ENCODE measurements at regions not wholly inside any gene's neighbourhood (a gene's known extent, or its start where the extent isn't known, plus 50 kb on each side); places are given as distances from the start of the nearest gene placed in this dataset.
"Not testable (repeated sequence)": the region's sequence is repeated elsewhere in the genome, so short reads cannot be mapped to it uniquely, and the experiment has no call there.

GRCh38 chr9:108441251-108441650 lies 414.5 kb downstream of the ACTL7B start:
- no peak for DNase-seq

- no peak for DNase-seq
Observed at GRCh38 chr9:108439947-108440346, 415.8 kb downstream of the ACTL7B start.

DNA sequence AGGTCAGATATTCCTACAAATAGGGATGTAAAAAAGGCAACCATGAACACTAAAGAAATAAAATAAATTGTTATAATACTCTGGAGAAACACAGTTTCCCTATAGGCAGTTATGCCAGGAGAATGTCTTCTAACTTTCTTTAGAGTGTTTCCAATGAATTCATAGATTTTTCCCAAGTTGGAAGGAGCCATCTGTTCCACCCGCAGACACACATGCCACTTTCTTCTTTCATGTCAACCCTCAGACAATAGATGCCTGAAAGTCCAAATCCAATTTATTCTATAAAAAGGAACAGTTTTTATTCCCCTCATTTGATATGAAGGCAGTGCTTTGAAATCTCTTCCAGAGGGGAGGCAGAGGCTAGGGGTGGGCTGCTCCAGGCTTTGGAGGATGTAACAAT lies 418.1 kb downstream of the ACTL7B start:
- DNase-seq: no peak

- no peak for DNase-seq
Observed at GRCh38 chr9:108436448-108436847, 419.3 kb downstream of the ACTL7B start.

GRCh38 chr9:108434502-108434901 lies 421.3 kb downstream of the ACTL7B start:
- DNase-seq: no peak

DNA sequence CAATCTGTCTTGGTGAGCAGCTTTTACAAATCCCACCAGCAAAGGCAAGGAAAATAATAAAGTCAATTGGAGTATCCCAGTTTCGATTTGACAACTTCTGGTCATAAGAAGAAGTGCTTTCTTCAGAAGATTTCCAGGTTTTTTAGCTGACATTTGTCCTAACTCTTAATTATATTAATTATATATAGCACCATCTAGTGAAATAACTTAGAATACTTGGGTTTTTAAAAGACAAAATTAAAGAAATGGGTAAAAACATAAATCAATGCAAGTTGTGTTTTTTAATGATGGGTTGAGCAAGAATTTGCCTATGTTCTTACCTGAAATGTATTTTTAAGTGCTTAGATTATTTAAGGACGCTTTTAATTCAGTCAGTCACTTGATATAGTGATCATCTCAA lies 421.8 kb downstream of the ACTL7B start:
- DNase-seq: no peak

DNA sequence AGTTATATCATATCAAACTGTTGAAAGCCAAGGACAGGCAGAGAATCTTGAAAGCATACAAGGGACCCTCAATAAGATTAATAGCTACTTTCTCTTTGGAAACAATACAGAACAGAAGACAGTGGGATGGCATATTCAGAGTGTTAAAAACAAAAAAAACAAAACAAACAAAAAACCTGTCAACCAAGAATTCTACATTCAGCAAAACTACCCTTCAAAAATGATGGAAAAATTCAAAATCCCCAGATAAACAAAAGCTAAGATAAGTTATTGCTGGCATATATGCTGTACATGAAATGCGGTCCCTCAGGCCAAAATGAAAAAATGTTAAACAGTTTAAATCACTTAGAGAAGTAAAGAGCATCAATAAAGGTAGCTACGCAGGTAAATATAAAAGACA lies 425.1 kb downstream of the ACTL7B start:
- DNase-seq: no peak

DNA sequence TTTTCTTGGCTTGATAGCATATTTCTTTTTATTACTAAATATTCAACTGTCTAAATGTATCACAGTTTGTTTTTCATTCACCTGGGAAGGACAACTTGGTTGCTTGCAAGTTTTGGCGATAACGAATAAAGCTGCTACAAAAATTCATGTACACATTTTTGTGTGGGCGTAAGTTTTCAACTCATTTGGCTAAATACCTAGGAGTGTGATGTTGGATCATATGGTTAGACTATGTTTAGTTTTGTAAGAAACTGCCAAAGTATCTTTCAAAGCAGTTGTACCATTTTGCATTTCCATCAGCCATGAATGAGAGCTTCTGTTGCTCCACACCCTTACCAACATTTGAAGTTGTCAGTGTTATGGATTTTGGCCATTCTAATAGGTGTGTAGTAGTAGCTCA lies 428.0 kb downstream of the ACTL7B start:
- DNase-seq: no peak

- not testable (repeated sequence) for DNase-seq
Observed at GRCh38 chr9:108426421-108426940, 429.3 kb downstream of the ACTL7B start.

- no peak for DNase-seq
Observed at GRCh38 chr9:108423433-108423832, 432.4 kb downstream of the ACTL7B start.

GRCh38 chr9:108419379-108419778 lies 436.4 kb downstream of the ACTL7B start:
- no peak for DNase-seq

GRCh38 chr9:108417726-108418125 lies 438.1 kb downstream of the ACTL7B start:
- no peak for DNase-seq

DNA sequence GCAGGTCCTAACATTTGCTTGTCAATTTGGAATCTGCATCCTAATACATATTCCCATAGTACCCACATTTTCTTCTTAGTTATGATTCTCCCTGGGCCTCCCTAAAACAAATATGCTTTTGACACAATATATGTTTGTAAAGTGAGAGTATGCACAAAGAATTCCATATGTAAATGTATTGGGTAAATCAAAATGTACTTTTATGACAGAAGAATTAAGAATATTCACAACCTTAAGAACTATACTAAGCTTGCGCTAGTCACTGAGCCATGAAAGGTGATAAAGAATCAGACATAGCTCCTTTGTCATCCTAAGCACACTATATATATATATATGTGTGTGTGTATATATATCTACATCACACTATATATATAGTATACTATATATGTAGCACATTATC lies 438.5 kb downstream of the ACTL7B start:
- no peak for DNase-seq

DNA sequence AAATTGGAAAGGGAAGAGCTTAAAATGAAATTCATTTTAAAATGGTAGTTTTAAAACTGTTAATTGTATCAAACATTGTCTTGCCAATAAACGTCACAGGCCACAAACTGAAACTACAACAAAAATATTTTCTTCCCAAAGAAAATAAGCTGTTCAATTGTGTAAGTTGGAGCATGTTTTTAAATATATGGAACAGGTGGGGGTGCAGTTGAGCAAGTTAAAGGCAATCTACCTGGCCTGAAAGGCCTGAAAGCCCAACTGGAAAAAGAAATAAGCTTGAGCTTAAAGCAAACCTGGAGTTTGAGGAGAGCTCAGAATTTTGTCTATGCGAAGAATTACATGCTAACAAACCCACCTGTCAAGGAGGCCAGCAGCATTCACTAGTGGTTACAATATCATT lies 439.5 kb downstream of the ACTL7B start:
- no peak for DNase-seq

DNA sequence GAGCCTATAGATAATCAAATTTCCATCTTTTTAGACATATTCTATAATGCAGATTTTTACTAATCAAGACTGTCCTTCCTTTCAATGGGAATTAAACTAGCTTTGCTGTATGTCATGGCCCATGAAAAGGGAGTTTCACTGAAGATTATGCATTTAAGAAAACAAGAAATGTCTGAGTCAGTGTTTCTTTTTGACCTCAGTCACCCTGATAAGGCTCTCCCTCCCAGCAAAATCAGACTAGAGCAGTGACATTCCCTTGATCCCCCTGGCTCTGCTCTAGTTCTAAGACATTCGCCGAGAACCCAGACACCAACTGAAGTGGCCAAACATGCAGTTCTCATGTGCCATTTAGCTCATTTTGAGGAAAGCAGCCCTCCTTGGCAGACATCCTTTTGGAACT lies 442.0 kb downstream of the ACTL7B start:
- DNase-seq: no peak

DNA sequence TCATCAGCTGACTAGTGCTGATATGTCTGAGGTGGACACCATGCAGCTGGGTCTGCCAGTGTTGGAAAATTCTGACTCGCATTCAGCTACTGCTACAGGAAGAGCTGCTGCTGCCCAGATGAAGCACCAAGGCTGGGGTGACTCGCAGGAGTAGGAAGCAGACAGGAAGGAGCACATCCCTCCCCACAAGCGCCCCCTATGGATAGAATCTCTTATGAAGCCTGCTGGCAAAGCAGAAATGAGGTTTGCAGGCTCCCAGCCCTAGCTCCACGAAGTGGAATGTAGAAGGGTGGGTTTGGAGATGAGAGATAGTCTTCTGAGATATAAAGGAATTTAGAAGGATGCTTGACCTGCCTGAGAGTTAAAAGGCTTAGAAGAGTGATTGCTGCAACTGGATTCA lies 443.0 kb downstream of the ACTL7B start:
- no peak for DNase-seq

GRCh38 chr9:108411632-108412031 lies 444.2 kb downstream of the ACTL7B start:
- DNase-seq: no peak

DNA sequence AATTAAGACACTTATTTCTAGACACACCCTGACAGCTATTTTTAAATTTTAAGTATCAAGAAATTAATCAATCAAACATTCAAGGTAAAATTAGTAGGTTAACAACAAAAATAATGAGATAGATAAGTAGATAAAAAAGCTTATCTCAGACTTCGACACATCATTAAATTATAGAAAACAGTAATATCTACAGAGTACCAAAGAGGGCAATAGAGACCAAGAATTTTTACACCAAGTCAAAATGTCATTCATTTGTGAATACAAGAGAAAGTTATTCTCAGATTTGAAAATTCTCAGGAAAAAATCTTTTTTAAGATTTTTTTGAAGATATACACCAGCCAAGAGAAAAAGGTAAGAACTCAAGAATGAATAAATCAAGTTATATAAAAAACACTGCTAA lies 445.6 kb downstream of the ACTL7B start:
- peak; percentile 22 for DNase-seq

- DNase-seq: no peak
Observed at GRCh38 chr9:108400297-108400696, 455.5 kb downstream of the ACTL7B start.

DNA sequence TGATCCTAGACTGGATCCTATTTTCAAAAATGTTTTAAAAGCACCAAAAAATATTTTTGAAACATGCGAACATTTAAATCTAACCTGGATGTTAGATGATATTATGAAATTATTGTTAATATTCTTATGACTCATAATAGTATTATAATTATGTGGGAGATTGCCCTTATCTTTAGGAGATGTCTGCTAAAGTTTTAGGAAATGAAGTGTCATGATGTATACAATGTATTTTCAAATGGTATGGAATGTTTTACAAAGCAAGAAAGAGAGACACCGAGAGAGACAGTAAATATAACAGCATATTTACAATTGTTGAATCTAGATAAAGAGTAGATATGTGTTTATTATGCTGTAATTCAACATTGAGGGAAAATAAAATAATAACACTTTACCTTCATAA lies 455.9 kb downstream of the ACTL7B start:
- no peak for DNase-seq

DNA sequence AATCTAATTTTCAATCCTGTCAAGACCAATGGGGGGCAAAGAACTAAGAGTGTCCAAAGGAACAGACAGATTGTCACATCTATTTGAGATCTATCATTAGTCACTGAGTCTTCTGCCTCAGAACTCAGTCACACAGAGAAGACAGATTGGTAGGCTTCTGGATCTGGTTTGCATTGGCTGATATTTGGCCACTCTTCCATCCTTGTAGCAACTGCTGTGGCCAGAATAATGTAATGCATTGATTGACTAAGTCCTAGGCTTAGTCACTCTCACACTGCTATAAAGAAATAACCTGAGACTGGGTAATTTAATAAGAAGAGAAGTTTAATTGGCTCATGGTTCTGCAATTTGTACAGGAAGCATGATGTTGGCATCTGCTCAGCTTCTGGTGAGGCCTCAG lies 458.5 kb downstream of the ACTL7B start:
- DNase-seq: no peak

DNA sequence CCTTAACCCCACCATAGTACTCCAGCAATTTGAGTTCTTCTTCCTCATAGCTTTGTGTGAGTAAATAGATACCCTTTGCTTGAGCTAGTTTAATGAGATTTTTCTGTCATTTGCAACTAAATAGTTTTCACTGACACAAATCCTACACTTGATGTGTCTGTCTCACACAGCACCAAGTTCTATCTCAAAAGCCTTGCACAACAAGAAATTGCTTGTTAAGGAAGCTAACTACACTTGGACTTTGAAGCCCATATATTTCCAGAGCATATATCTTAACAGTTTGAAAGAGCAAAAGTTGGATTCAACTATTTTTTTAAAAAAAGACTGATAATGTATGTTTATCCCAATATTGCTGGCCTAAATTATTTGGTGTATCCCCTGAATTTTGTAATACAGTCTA lies 459.2 kb downstream of the ACTL7B start:
- DNase-seq: no peak

DNA sequence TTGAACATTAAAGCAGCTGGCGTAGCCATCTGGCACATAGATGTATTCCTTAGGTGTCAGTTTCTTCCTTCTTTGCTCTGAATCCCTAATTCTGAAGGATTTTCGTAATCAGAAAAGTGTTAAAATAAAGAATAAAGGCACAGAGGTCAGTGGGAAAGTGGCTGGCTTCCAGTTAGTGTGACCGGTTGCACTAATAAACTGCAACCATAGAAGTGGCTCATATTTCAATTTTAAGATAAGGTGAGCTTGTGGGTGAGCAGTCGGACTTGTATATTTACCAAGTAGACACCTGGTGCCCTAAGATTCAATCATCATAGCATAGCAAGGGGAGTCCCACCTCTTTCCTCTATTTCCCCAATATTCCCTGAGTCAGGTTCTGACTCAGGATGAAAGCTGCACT lies 459.6 kb downstream of the ACTL7B start:
- no peak for DNase-seq

GRCh38 chr9:108395421-108395820 lies 460.4 kb downstream of the ACTL7B start:
- no peak for DNase-seq

- no peak for DNase-seq
Observed at GRCh38 chr9:108394726-108395125, 461.1 kb downstream of the ACTL7B start.

DNA sequence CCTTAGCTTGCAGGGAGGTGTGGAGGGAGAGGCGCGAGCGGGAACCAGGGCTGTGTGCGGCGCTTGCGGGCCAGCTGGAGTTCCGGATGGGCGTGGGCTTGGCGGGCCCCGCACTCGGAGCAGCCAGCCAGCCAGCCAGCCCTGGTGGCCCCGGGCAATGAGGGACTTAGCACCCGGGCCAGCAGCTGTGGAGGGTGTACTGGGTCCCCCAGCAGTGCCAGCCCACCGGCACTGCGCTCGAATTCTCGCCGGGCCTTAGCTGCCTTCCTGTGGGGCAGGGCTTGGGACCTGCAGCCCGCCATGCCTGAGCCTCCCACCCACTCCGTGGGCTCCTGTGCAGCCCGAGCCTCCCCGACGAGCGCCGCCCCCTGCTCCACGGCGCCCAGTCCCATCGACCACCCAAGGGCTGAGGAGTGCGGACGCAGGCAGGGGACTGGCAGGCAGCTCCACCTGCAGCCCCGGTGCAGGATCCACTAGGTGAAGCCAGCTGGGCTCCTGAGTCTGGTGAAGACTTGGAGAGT lies 462.2 kb downstream of the ACTL7B start:
- not testable (repeated sequence) for DNase-seq
